ENCODE measurements at regions not wholly inside any gene's neighbourhood (a gene's known extent, or its start where the extent isn't known, plus 50 kb on each side); places are given as distances from the start of the nearest gene placed in this dataset.

- Mint-ChIP-seq H3K36me3 (ENCODE audit: insufficient read depth, unreplicated experiment) (no peaks in the 10 kb centered on the region), H3K9me3 (ENCODE audit: unreplicated experiment) (no peaks in the 10 kb centered on the region), H3K4me1 (ENCODE audit: insufficient read depth, unreplicated experiment) (no peaks in the 10 kb centered on the region), H3K27me3 (ENCODE audit: insufficient read depth, unreplicated experiment) (no peaks in the 10 kb centered on the region), H3K4me3 (ENCODE audit: unreplicated experiment) (no peak overlapping the region), H3K27ac (ENCODE audit: low read depth, unreplicated experiment) (no peak overlapping the region)
- no peak for TF ChIP-seq CTCF (IDR thresholded peaks at IDR 0.05; ENCODE audit: unreplicated experiment)
- DNase-seq (ENCODE audit: unreplicated experiment): no peak
- ChIA-PET POLR2A (interaction anchor here (1.4 kb wide), 1 partner anchor 18 kb away, joined by 3 read pairs; no protein-coding TSS in a partner anchor), CTCF (interaction anchor here (1.4 kb wide), 1 partner anchor 20 kb away, joined by 4 read pairs; no protein-coding TSS in a partner anchor)
- no TSS peak for BruUV-seq (replicated peaks)
- intact Hi-C loops (cut with micrococcal nuclease): no loop called here
These were observed 101.8 kb upstream of the PIK3C3 start for GRCh38 chr18:41853280-41853679.

GRCh38 chr18:41850781-41851180 lies 104.3 kb upstream of the PIK3C3 start:
- Mint-ChIP-seq H3K36me3 (ENCODE audit: insufficient read depth, unreplicated experiment) (no peaks in the 10 kb centered on the region), H3K9me3 (ENCODE audit: unreplicated experiment) (no peaks in the 10 kb centered on the region), H3K4me1 (ENCODE audit: insufficient read depth, unreplicated experiment) (peaks cover 7% of the 10 kb centered on the region), H3K27me3 (ENCODE audit: insufficient read depth, unreplicated experiment) (no peaks in the 10 kb centered on the region), H3K27ac (ENCODE audit: low read depth, unreplicated experiment) (no peak overlapping the region), H3K4me3 (ENCODE audit: unreplicated experiment) (no peak overlapping the region)
- POLR2A ChIA-PET: interaction anchor here (1.4 kb wide), 1 partner anchor 89 kb away, joined by 3 read pairs; no protein-coding TSS in a partner anchor
- CTCF ChIA-PET: interaction anchor here (0.6 to 2.6 kb wide), 3 partner anchors 24 to 282 kb away, joined by 3 to 10 read pairs (median 5); no protein-coding TSS in a partner anchor
- BruUV-seq (replicated peaks): no TSS peak
- DNase-seq (ENCODE audit: unreplicated experiment): no peak
- intact Hi-C loops (cut with micrococcal nuclease): no loop called here
- TF ChIP-seq CTCF (IDR thresholded peaks at IDR 0.05; ENCODE audit: unreplicated experiment): no peak

GRCh38 chr18:41849632-41850031 lies 105.4 kb upstream of the PIK3C3 start:
- Mint-ChIP-seq H3K9me3 (ENCODE audit: unreplicated experiment) (no peaks in the 10 kb centered on the region), H3K36me3 (ENCODE audit: insufficient read depth, unreplicated experiment) (no peaks in the 10 kb centered on the region), H3K4me3 (ENCODE audit: unreplicated experiment) (no peak overlapping the region), H3K27ac (ENCODE audit: low read depth, unreplicated experiment) (no peak overlapping the region), H3K27me3 (ENCODE audit: insufficient read depth, unreplicated experiment) (no peaks in the 10 kb centered on the region), H3K4me1 (ENCODE audit: insufficient read depth, unreplicated experiment) (peaks cover 16% of the 10 kb centered on the region)
- ChIA-PET CTCF (interaction anchor here (2.6 kb wide), 1 partner anchor 55 kb away, joined by 10 read pairs; no protein-coding TSS in a partner anchor), POLR2A (interaction anchor here (1.4 kb wide), 1 partner anchor 88 kb away, joined by 3 read pairs; no protein-coding TSS in a partner anchor)
- DNase-seq (ENCODE audit: unreplicated experiment): no peak
- TF ChIP-seq CTCF (IDR thresholded peaks at IDR 0.05; ENCODE audit: unreplicated experiment): no peak
- intact Hi-C loops (cut with micrococcal nuclease): no loop called here
- BruUV-seq (replicated peaks): no TSS peak

GRCh38 chr18:41845563-41845962 lies 109.5 kb upstream of the PIK3C3 start:
- H3K9me3 Mint-ChIP-seq (ENCODE audit: unreplicated experiment): no peaks in the 10 kb centered on the region
- H3K27ac Mint-ChIP-seq (ENCODE audit: low read depth, unreplicated experiment): no peak overlapping the region
- intact Hi-C loops (cut with micrococcal nuclease): no loop called here
- H3K4me1 Mint-ChIP-seq (ENCODE audit: insufficient read depth, unreplicated experiment): peaks cover 28% of the 10 kb centered on the region
- H3K36me3 Mint-ChIP-seq (ENCODE audit: insufficient read depth, unreplicated experiment): no peaks in the 10 kb centered on the region
- TF ChIP-seq CTCF (IDR thresholded peaks at IDR 0.05; ENCODE audit: unreplicated experiment): no peak
- POLR2A ChIA-PET: interaction anchor here (0.6 to 1.6 kb wide), 5 partner anchors 12 to 69 kb away, joined by 3 to 4 read pairs (median 3); no protein-coding TSS in a partner anchor
- no TSS peak for BruUV-seq (replicated peaks)
- H3K27me3 Mint-ChIP-seq (ENCODE audit: insufficient read depth, unreplicated experiment): no peaks in the 10 kb centered on the region
- H3K4me3 Mint-ChIP-seq (ENCODE audit: unreplicated experiment): no peak overlapping the region
- CTCF ChIA-PET: no interaction called here
- peak; percentile 53 for DNase-seq (ENCODE audit: unreplicated experiment)

All from MCF 10A (cell line).